ENCODE measurements at regions not wholly inside any gene's neighbourhood (a gene's known extent, or its start where the extent isn't known, plus 50 kb on each side); places are given as distances from the start of the nearest gene placed in this dataset.

DNA sequence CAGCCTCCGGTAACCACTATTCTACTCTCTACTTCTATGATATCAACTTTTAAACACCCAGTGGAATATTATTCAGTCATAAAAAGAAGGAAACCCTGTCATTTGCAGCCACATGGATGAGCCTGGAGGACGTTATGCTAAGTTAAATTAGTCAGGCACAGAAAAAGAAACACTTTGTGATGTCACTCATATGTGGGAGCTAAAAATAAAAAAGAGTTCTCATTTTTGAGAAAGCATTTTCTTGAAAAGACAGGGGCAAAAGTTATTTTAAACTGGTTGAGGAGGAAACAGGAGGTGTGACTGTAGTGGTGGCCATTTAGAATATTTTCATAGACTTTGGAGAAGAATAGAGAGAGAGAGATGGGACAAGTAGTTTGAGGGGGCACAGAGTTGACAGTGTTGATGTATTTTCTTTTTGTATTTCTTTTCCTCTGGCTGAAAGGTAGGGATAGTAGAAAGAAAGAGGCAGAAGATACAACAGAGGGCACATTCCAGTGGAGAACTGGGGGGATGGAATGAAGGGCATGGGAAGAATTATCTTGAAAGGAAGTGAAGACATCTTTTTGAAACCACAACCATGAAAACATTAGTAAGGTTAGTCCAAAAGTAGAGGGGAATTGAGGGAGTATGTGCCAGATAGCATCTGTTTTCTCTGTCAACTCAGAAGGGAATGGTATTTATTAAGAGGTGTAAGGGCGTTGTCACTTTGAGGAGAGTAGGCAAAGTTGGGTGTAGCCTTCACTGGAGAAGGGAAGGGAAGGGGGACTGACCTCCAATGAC, 181.3 kb upstream of the GMDS start:
- DNase-seq (ENCODE audit: low read depth), result no peak

GRCh38 chr6:2416128-2416712, 170.8 kb upstream of the GMDS start:
- DNase-seq (ENCODE audit: low read depth), result no peak

- DNase-seq (ENCODE audit: low read depth), result no peak
These were observed 169.6 kb upstream of the GMDS start for GRCh38 chr6:2414885-2415547.

DNA sequence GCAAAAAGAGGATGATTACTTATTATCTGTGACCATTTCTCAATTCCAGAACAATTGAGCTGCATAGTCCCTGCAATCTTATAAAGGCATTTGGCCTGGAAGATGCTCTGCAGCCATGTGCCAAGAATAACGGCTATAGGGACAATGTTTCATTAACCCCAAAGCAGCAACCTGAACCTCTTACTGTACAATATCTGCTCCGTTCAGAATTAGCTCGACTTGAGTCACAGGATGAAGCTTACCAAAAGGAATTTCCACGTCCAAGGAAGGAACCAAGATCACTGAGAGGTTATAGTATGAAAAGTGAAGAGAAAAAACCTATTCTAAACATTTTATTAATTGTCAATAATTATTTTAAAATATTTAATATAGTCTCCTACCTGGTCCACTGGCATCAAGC, 167.3 kb upstream of the GMDS start:
- DNase-seq (ENCODE audit: low read depth), result no peak

GRCh38 chr6:2410656-2411380, 165.4 kb upstream of the GMDS start:
- DNase-seq (ENCODE audit: low read depth), result no peak

DNA sequence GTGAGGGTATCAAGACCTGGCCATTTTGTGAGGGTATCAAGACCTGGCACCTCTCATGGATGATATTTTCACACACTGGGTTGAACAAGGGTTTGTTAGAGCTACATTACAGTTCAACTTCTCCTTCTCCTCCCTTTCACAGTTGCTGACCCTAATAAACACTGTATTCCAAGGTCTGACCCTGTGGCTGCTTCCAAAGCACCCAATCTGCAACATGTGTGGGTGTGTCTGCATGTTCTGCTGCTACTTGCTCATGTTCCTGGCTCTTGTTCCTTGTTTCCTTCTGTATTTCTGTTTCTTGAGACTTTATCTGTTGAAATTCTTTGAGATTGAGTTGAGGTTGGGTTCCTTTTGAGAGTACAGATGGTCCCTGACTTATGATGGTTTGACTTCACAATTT, 162.1 kb upstream of the GMDS start:
- no peak for DNase-seq (ENCODE audit: low read depth)

- DNase-seq (ENCODE audit: low read depth), result no peak
These were observed 159.0 kb upstream of the GMDS start for GRCh38 chr6:2404211-2404929.

DNA sequence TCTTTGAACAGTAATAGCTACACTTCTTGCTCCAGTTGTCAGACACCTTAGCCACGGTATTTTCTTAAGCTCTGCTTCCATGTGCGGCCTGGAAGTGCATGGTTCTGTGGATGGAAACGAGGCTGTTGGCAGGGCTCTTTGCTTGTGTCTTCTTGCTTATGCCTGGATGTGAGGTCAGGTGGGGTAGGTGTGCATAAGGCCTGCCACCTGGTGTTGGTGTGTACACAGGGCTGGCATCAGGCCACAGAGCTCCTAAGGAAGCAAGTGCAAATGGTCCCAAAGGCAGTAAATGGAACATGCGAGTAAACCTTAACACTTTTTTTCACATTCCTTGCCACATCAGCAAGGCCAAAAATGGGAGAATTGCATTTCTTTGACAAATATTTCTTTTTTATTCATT, 158.1 kb upstream of the GMDS start:
- no peak for DNase-seq (ENCODE audit: low read depth)

- no peak for DNase-seq (ENCODE audit: low read depth)
These were observed 151.6 kb upstream of the GMDS start for GRCh38 chr6:2396846-2397630.

GRCh38 chr6:2396042-2396657, 150.7 kb upstream of the GMDS start:
- no peak for DNase-seq (ENCODE audit: low read depth)

- DNase-seq (ENCODE audit: low read depth), result no peak
These were observed 143.3 kb upstream of the GMDS start for GRCh38 chr6:2388554-2389324.

- DNase-seq (ENCODE audit: low read depth), result no peak
These were observed 142.0 kb upstream of the GMDS start for GRCh38 chr6:2387445-2387844.

GRCh38 chr6:2385471-2385983, 140.1 kb upstream of the GMDS start:
- no peak for DNase-seq (ENCODE audit: low read depth)

DNA sequence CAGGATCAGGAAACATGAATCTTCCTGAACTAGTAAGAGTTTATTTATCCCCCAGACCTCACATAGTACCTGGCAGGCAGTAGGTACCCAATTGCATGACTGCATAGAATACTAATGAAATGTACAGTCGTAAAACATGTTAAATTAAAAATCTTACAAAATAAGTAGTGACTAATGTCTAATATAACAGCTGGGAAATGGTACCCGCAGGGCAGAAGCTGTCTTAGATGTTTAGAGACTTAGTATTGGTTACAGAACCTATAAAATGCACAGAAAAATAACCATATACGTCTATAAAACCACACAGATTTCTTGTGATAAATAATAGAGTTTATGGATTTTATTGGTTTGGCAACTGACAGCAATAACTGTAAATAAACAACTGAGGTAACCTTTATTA, 139.1 kb upstream of the GMDS start:
- no peak for DNase-seq (ENCODE audit: low read depth)

GRCh38 chr6:2381872-2382661, 136.7 kb upstream of the GMDS start:
- DNase-seq (ENCODE audit: low read depth), result no peak

DNA sequence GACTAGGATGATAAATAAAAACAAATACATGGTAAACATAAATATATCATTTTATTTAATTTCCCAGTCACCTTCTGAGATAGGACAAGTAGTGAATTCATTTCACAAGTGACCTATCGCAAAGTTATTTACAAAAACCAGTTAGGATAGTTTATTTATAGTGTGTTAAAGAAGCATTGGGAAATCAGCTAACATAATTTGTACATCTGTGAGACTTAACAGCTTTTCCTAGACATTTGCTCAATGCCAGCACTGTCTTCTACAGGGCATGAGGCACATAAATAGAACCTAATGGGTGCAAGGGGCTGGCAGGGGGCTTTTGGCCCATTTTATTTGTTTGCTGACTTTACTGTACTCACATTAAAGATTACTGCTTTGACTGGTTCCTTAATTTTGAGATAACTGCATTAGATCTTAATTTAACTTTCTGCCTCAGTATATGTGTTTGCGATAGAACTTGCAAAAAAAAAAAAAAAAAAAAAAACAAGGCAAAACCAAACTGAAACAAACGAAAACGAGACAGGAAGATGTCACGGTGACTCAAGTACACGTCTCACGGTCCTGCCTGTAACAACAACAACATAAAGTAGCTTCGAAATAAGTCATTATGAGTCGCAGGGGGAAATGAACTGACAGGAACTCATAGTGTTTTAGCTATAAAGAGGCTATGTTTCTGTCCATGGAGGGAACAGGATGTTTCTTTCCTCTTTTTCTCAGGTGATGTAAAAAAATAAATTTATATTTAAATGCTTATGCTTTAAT, 133.7 kb upstream of the GMDS start:
- no peak for DNase-seq (ENCODE audit: low read depth)

DNA sequence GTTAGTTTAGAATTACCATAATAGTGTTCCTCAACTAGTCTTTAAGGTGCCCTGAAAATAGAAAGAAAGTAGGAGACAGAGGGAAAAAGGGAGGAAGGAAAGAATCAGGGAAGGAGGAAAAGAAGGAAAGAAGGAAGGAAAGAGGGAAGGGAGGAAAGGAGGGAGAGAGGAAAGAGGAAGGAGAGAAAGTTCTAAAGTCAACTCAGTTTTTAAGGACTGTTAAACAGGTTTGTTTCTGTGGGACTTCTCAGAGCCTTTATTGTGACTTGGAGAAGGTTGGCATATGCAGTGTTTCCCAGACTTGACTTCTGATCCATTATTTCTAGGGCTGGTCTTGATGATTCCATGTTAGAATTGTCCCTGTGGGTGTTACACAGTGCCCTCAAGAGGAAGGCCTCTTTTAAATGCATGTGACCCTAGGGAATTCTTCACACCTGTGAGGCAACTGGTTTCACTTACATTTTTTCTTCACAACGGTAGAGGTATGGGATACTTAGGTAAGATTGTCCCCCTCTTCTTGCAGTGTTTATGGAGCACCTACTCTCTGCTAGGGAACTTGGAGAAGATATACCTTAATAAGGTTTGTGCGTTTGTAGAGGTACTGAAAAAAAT, 132.7 kb upstream of the GMDS start:
- DNase-seq (ENCODE audit: low read depth), result no peak
